Calu3 (cell line): ENCODE measurements at regions not wholly inside any gene's neighbourhood (a gene's known extent, or its start where the extent isn't known, plus 50 kb on each side); places are given as distances from the start of the nearest gene placed in this dataset.
A peak's percentile ranks its signal among the peaks of the same experiment; 100 is the strongest.

Source experiments
- BruUV-seq: library from RNA; stranded (reverse); fragments of 400-500 nt; replicated peaks from 2 replicates; lab custom pipeline; 2021; lab: Mats Ljungman, UMichigan
- CTCF ChIA-PET: fragments of 300-600 bp; sonication (Branson Sonifier 250); formaldehyde crosslinking; loops from one replicate; lab custom pipeline; 2022; ENCODE audit warnings: antibody characterized with exemption; lab: Charles Lee
- DNase-seq: peaks from one replicate; pipeline ENCODE4 v3.0.0; 2022
- H3K27ac Mint-ChIP-seq: one replicate; pipeline ENCODE4 v1.8.0; 2022; ENCODE audit warnings: mixed read lengths; ENCODE audit not compliant: unreplicated experiment
- H3K27me3 Mint-ChIP-seq: one replicate; pipeline ENCODE4 v1.8.0; 2022; ENCODE audit warnings: mixed read lengths; ENCODE audit not compliant: unreplicated experiment
- H3K36me3 Mint-ChIP-seq: one replicate; pipeline ENCODE4 v1.8.0; 2022; ENCODE audit warnings: mild to moderate bottlenecking, moderate library complexity, mixed read lengths; ENCODE audit not compliant: insufficient read depth, unreplicated experiment
- H3K4me1 Mint-ChIP-seq: one replicate; pipeline ENCODE4 v1.8.0; 2022; ENCODE audit warnings: mild to moderate bottlenecking, low read depth, mixed read lengths; ENCODE audit not compliant: unreplicated experiment
- H3K4me3 Mint-ChIP-seq: one replicate; pipeline ENCODE4 v1.8.0; 2022; ENCODE audit warnings: mild to moderate bottlenecking, low read depth, moderate library complexity, mixed read lengths; ENCODE audit not compliant: unreplicated experiment
- H3K9me3 Mint-ChIP-seq: one replicate; pipeline ENCODE4 v1.8.0; 2022; ENCODE audit warnings: low read depth, mixed read lengths; ENCODE audit not compliant: unreplicated experiment
- intact Hi-C: fragments of 100-400 bp; cut with micrococcal nuclease; formaldehyde crosslinking; loops from one replicate; pipeline ENCODE4 v1.10.0; 2022; ENCODE audit not compliant: unreplicated experiment
- TF ChIP-seq, protein P1 (sequence below): fragments of 200-600 bp; IDR thresholded peaks from one replicate; pipeline ENCODE4 v1.8.0; 2022; ENCODE audit warnings: antibody characterized with exemption; ENCODE audit not compliant: unreplicated experiment

- DNase-seq, result peak; percentile 55
- H3K36me3 Mint-ChIP-seq, result no peaks in the 10 kb centered on the region
- peak overlapping the region; percentile 66 for H3K27ac Mint-ChIP-seq
- peaks cover 2% of the 10 kb centered on the region for H3K9me3 Mint-ChIP-seq
- BruUV-seq, result no TSS peak
- CTCF ChIA-PET, result interaction anchor here (0.8 to 1.0 kb wide), 3 partner anchors 28 to 92 kb away, joined by 3 read pairs; no protein-coding TSS in a partner anchor
- TF ChIP-seq, protein P1, sequence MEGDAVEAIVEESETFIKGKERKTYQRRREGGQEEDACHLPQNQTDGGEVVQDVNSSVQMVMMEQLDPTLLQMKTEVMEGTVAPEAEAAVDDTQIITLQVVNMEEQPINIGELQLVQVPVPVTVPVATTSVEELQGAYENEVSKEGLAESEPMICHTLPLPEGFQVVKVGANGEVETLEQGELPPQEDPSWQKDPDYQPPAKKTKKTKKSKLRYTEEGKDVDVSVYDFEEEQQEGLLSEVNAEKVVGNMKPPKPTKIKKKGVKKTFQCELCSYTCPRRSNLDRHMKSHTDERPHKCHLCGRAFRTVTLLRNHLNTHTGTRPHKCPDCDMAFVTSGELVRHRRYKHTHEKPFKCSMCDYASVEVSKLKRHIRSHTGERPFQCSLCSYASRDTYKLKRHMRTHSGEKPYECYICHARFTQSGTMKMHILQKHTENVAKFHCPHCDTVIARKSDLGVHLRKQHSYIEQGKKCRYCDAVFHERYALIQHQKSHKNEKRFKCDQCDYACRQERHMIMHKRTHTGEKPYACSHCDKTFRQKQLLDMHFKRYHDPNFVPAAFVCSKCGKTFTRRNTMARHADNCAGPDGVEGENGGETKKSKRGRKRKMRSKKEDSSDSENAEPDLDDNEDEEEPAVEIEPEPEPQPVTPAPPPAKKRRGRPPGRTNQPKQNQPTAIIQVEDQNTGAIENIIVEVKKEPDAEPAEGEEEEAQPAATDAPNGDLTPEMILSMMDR, result no peak
- peaks cover 14% of the 10 kb centered on the region for H3K4me1 Mint-ChIP-seq
- H3K4me3 Mint-ChIP-seq, result no peak overlapping the region
- H3K27me3 Mint-ChIP-seq, result no peaks in the 10 kb centered on the region
- intact Hi-C loops, result loop anchor here (1.0 kb wide), 1 partner anchor 526 kb away; no protein-coding TSS in a partner anchor
These were observed 538.5 kb downstream of the HTR7 start for GRCh38 chr10:90319188-90319914.

DNA sequence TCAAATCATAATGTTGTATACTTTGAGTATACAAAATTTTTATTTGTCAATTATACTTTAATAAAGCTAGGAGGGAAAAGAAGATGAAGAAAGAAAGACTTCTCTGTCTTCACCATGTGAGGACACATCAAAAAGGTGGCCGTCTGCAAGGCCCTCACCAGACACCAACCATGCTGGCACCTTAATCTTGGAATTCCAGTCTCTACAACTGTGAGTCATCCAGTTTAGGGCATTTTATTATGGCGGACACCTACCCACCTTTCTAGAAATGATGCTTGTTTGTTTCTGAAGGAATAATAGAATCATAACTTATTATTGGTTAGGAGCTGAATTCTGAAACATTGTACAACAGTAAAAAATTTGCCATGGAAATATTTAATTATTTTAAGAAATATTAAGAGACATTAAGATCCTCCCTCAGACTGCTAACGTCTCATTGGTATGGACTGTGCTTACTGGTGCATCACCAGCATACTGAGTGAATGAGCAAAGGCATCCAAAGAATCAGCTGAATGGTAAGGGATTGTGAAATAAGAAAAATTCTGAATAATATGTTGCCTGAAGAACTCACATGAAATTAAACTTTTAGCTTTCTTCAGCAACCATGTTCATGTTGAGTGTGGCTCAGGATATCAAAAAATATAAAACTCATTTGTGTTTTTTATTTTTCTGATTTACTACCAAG lies 536.6 kb downstream of the HTR7 start:
- intact Hi-C loops, result no loop called here
- Mint-ChIP-seq H3K36me3 (no peaks in the 10 kb centered on the region), H3K27ac (no peak overlapping the region), H3K27me3 (no peaks in the 10 kb centered on the region), H3K4me3 (no peak overlapping the region), H3K4me1 (peaks cover 14% of the 10 kb centered on the region), H3K9me3 (peaks cover 2% of the 10 kb centered on the region)
- TF ChIP-seq, protein P1, result no peak
- CTCF ChIA-PET, result no interaction called here
- DNase-seq, result no peak
- no TSS peak for BruUV-seq

GRCh38 chr10:90326498-90327267 lies 531.2 kb downstream of the HTR7 start:
- TF ChIP-seq, protein P1, result no peak
- no peaks in the 10 kb centered on the region for H3K36me3 Mint-ChIP-seq
- BruUV-seq, result no TSS peak
- no peak for DNase-seq
- no peak overlapping the region for H3K4me3 Mint-ChIP-seq
- no peak overlapping the region for H3K27ac Mint-ChIP-seq
- CTCF ChIA-PET, result no interaction called here
- intact Hi-C loops, result no loop called here
- no peaks in the 10 kb centered on the region for H3K4me1 Mint-ChIP-seq
- no peaks in the 10 kb centered on the region for H3K27me3 Mint-ChIP-seq
- no peaks in the 10 kb centered on the region for H3K9me3 Mint-ChIP-seq

DNA sequence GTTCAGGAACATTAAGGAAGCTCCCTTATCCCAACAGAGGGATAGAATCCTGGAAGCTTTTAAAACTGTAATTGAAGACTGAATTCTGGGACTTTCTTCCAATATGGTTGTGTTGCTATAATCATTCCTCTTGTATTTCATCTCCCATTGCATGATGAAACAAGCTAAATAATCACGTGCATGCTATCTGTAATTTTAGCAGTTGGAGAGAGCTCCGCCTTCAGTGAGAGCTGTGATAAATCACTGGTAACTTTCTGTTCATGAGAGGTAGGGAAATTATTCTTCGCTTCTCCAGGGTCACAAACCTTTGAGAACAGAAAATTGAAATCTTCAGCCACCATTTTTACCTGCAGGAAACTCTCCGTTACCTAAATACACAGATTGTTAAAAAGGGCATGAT lies 530.2 kb downstream of the HTR7 start:
- Mint-ChIP-seq H3K4me3 (no peak overlapping the region), H3K36me3 (no peaks in the 10 kb centered on the region), H3K27ac (no peak overlapping the region), H3K4me1 (no peaks in the 10 kb centered on the region), H3K27me3 (no peaks in the 10 kb centered on the region), H3K9me3 (no peaks in the 10 kb centered on the region)
- CTCF ChIA-PET, result no interaction called here
- intact Hi-C loops, result no loop called here
- DNase-seq, result no peak
- TF ChIP-seq, protein P1, result no peak
- BruUV-seq, result no TSS peak
